ENCODE measurements at regions not wholly inside any gene's neighbourhood (a gene's known extent, or its start where the extent isn't known, plus 50 kb on each side); places are given as distances from the start of the nearest gene placed in this dataset.

DNA sequence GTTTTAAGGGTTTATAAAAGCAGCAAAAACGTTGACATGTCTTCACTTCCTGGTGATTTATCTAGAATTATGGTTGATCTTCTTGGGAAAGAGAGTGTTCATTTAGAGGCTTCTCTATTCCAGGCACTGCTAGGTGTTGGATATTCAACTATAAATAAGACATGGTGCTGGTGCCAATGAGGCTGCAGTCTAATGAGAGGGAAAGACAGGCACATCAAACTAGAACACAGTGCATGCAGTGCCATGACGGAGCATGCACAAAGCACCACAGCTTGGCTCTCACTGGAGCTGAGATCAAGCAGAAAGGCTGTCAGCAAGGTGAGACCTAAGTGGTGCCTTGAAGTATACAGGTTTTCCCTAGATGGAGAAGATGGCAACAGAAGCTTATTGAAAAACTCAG, 126.5 kb downstream of the RMI1 start:
- no peak for DNase-seq
- no peak overlapping the region for H3K27ac Mint-ChIP-seq
- H3K4me3 Mint-ChIP-seq = no peak overlapping the region
- no peaks in the 10 kb centered on the region for H3K36me3 Mint-ChIP-seq
- H3K27me3 Mint-ChIP-seq = peaks cover 54% of the 10 kb centered on the region
- peaks cover 9% of the 10 kb centered on the region for H3K4me1 Mint-ChIP-seq
- no peaks in the 10 kb centered on the region for H3K9me3 Mint-ChIP-seq

GRCh38 chr9:84107995-84108394, 127.4 kb downstream of the RMI1 start:
- peaks cover 46% of the 10 kb centered on the region for H3K27me3 Mint-ChIP-seq
- H3K27ac Mint-ChIP-seq = no peak overlapping the region
- no peak for DNase-seq
- no peak overlapping the region for H3K4me3 Mint-ChIP-seq
- peaks cover 2% of the 10 kb centered on the region for H3K9me3 Mint-ChIP-seq
- H3K36me3 Mint-ChIP-seq = no peaks in the 10 kb centered on the region
- H3K4me1 Mint-ChIP-seq = peaks cover 7% of the 10 kb centered on the region

- Mint-ChIP-seq H3K9me3 (peaks cover 17% of the 10 kb centered on the region), H3K27ac (no peak overlapping the region), H3K27me3 (peaks cover 33% of the 10 kb centered on the region), H3K36me3 (no peaks in the 10 kb centered on the region), H3K4me1 (peaks cover 7% of the 10 kb centered on the region), H3K4me3 (no peak overlapping the region)
- no peak for DNase-seq
These were observed 131.1 kb downstream of the RMI1 start for GRCh38 chr9:84111726-84112125.

DNA sequence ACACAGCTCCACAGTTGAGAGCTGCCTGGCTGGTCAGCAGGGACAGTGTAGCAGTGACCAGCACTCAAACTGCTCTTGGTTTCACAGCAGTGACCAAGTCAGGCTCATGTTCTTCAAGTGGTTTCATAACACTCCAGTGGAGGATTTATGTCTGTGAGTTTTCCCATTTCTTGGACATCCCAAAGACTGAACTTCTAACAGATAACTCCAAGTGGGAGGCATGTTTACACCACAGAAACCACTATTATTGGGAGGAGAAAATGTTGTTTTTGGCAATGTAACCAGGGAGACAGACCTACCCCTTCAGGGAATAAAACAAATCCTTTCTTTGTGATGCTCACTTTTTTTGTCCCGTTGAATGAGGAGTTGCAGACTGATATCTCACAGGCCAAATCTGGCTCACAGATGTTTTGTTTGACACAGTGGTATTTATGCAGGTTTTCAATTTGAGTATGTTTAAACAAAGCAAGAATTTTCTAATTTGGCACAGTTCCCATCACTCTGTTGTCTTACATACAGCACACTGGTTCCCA, 141.5 kb downstream of the RMI1 start:
- Mint-ChIP-seq H3K27ac (no peak overlapping the region), H3K9me3 (no peaks in the 10 kb centered on the region), H3K4me1 (no peaks in the 10 kb centered on the region), H3K36me3 (no peaks in the 10 kb centered on the region), H3K27me3 (peaks cover 25% of the 10 kb centered on the region), H3K4me3 (no peak overlapping the region)
- DNase-seq = no peak

DNA sequence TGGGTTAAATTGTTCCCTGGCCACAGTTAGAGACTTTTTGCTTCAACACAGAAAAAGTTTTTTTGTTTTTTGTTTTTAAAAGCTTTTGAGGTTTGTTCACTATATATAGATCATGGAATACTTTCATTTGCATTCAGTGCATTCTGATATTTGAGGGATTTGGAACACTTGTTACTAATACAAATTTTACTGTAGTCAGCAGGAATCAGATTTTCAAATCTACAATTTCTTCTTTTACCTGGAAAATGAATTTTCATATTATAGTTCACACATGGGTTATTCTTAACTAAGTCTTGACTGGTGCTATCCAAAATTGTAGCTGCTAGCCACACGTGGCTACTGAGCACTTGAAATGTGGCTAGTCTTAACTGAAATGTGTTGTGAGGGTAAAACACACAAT, 142.0 kb downstream of the RMI1 start:
- no peaks in the 10 kb centered on the region for H3K36me3 Mint-ChIP-seq
- DNase-seq = no peak
- H3K27me3 Mint-ChIP-seq = peaks cover 20% of the 10 kb centered on the region
- H3K4me1 Mint-ChIP-seq = no peaks in the 10 kb centered on the region
- H3K4me3 Mint-ChIP-seq = no peak overlapping the region
- H3K9me3 Mint-ChIP-seq = no peaks in the 10 kb centered on the region
- no peak overlapping the region for H3K27ac Mint-ChIP-seq

GRCh38 chr9:84123648-84124406, 143.2 kb downstream of the RMI1 start:
- no peaks in the 10 kb centered on the region for H3K4me1 Mint-ChIP-seq
- peaks cover 11% of the 10 kb centered on the region for H3K27me3 Mint-ChIP-seq
- no peak overlapping the region for H3K27ac Mint-ChIP-seq
- no peak overlapping the region for H3K4me3 Mint-ChIP-seq
- no peak for DNase-seq
- H3K9me3 Mint-ChIP-seq = no peaks in the 10 kb centered on the region
- no peaks in the 10 kb centered on the region for H3K36me3 Mint-ChIP-seq

DNA sequence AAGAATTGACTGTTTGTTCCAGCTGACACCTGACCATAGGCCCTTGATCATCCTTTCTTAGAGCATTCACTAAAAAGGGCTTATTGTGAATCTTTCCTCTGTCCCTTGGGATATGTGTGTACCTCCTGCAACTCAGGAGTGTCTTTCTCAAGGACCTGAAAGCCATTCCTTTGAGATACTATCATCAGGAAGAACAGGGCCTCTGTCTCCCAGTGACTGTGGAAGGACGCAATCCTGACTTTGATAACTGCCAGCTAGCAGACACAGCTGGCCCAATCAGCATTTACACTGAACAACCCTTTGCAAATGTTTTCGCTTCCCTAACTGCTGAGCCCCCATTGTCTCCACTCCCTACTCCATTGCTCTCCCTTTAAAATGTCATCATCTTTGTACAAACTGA, 144.4 kb downstream of the RMI1 start:
- Mint-ChIP-seq H3K27ac (no peak overlapping the region), H3K4me3 (no peak overlapping the region), H3K27me3 (peaks cover 8% of the 10 kb centered on the region), H3K9me3 (no peaks in the 10 kb centered on the region), H3K4me1 (no peaks in the 10 kb centered on the region), H3K36me3 (no peaks in the 10 kb centered on the region)
- DNase-seq = no peak

DNA sequence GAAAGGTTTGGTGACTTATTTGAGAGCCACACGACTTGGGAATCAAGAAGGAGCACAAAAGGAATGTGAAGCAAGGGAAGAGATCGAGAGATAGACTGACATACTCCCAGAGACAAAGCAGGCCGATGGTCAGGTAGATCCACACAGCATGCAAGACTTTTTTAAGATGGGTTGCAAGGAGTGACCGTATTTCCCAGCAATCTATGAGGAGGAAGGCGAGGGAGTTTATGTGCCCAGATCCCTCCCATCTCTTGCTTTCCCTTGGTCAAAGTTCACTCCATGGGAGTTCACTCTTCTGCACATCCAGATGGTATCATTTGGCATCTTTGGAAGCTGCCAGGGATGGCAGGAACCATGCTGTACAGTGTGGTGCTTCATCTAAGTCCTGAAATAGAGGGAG, 148.9 kb downstream of the RMI1 start:
- no peaks in the 10 kb centered on the region for H3K9me3 Mint-ChIP-seq

DNA sequence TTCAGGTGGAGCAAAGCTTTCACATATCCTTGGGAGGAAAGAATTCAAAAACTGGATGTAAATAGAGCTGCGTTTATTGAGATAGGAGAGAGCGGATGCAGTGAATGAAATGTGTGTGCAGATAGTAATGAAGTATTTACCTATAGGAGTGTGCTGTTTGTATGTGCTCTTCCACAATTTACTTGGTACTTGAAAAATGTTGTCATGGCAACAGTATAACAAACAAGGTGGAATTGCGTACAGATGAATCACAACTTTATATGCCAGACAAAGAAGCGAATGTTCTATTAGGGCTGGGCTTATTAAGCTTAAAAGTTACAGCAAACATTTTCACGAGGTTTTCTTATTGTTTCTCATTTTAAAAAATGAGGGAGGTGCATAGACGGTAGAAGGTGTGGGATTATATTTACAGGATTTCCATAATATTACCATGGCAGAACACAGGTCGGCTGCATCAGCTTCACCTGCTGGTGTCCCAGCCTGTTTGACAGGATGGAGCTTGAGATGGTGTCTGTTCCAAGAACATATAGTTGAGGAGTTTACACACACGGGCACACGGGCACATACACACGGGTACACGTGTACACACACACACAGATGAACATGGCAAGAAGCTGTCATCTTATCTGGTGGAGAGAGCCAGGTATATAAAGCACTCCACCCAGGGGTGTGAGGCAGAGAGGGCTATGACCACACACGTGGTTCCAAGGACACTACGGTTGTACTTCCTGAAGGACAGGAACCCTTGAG, 155.7 kb downstream of the RMI1 start:
- Mint-ChIP-seq H3K36me3 (no peaks in the 10 kb centered on the region), H3K4me3 (no peak overlapping the region), H3K9me3 (no peaks in the 10 kb centered on the region), H3K4me1 (peaks cover 8% of the 10 kb centered on the region), H3K27me3 (peaks cover 47% of the 10 kb centered on the region), H3K27ac (no peak overlapping the region)
- DNase-seq = no peak

More for the DNA sequence above, 148.9 kb downstream of the RMI1 start:
- no peak overlapping the region for H3K4me3 Mint-ChIP-seq
- H3K4me1 Mint-ChIP-seq = no peaks in the 10 kb centered on the region
- H3K27ac Mint-ChIP-seq = no peak overlapping the region
- H3K36me3 Mint-ChIP-seq = no peaks in the 10 kb centered on the region
- H3K27me3 Mint-ChIP-seq = peaks cover 4% of the 10 kb centered on the region
- no peak for DNase-seq

DNA sequence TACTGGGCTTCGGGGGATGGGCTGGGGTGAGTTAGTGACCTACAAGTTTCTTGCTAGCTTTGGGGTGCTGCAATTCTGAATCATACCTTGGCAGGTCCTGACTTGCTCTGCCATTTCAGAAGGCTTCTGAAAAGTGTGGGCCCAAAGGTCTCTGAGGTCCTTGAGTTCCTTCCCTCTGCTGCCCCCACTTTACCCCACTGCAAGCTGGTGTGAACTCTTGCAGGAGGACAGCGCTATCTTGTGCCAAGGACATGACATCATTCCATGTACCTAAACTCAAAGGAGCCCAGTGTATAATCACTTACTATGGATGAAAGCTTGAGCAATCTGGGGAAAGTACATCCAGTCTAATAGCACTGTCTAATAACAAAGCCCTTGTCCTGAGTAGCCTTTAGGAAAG, 157.4 kb downstream of the RMI1 start:
- Mint-ChIP-seq H3K27ac (no peak overlapping the region), H3K4me1 (peaks cover 8% of the 10 kb centered on the region), H3K4me3 (no peak overlapping the region), H3K9me3 (no peaks in the 10 kb centered on the region), H3K36me3 (no peaks in the 10 kb centered on the region), H3K27me3 (peaks cover 62% of the 10 kb centered on the region)
- no peak for DNase-seq

DNA sequence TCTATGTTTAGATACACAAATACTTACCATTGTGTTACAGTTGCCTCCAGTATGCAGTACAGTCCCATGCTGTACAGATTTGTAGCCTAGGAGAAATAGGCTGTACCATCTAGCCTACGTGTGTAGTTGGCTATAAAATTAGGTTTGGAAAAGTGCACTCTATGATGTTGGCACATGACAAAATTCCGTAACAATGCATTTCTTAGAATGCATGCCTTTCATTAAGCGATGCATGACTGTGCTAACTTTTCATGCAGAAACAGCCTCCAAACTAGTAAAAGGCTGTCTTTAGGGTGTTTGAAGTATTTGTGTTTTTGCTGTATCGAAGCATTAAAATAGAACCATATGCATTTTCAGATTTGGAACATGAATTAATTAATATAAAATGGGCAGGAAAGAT, 157.9 kb downstream of the RMI1 start:
- Mint-ChIP-seq H3K9me3 (no peaks in the 10 kb centered on the region), H3K27me3 (peaks cover 67% of the 10 kb centered on the region), H3K27ac (no peak overlapping the region), H3K4me1 (peaks cover 8% of the 10 kb centered on the region), H3K36me3 (no peaks in the 10 kb centered on the region), H3K4me3 (no peak overlapping the region)
- DNase-seq = no peak

- no peak overlapping the region for H3K4me3 Mint-ChIP-seq
- H3K9me3 Mint-ChIP-seq = no peaks in the 10 kb centered on the region
- peaks cover 68% of the 10 kb centered on the region for H3K27me3 Mint-ChIP-seq
- no peak overlapping the region for H3K27ac Mint-ChIP-seq
- no peaks in the 10 kb centered on the region for H3K36me3 Mint-ChIP-seq
- peaks cover 8% of the 10 kb centered on the region for H3K4me1 Mint-ChIP-seq
- no peak for DNase-seq
These were observed 158.9 kb downstream of the RMI1 start for GRCh38 chr9:84139296-84140070.

GRCh38 chr9:84140535-84141101, 160.0 kb downstream of the RMI1 start:
- H3K9me3 Mint-ChIP-seq = no peaks in the 10 kb centered on the region
- H3K4me3 Mint-ChIP-seq = peak overlapping the region; percentile 83
- peaks cover 61% of the 10 kb centered on the region for H3K27me3 Mint-ChIP-seq
- H3K4me1 Mint-ChIP-seq = peaks cover 8% of the 10 kb centered on the region
- no peaks in the 10 kb centered on the region for H3K36me3 Mint-ChIP-seq
- peak; percentile 34 for DNase-seq
- no peak overlapping the region for H3K27ac Mint-ChIP-seq

GRCh38 chr9:84141741-84142370, 161.3 kb downstream of the RMI1 start:
- Mint-ChIP-seq H3K27ac (no peak overlapping the region), H3K4me3 (no peak overlapping the region), H3K4me1 (peaks cover 8% of the 10 kb centered on the region), H3K9me3 (no peaks in the 10 kb centered on the region), H3K27me3 (peaks cover 54% of the 10 kb centered on the region), H3K36me3 (no peaks in the 10 kb centered on the region)
- no peak for DNase-seq

Data from activated naive CD8-positive, alpha-beta T cell treated with anti-CD3 and anti-CD28 coated beads for 36 hours (primary cell).